HPDE6-E6E7 (cell line): ENCODE measurements at regions not wholly inside any gene's neighbourhood (a gene's known extent, or its start where the extent isn't known, plus 50 kb on each side); places are given as distances from the start of the nearest gene placed in this dataset.
"Not testable (repeated sequence)": the region's sequence is repeated elsewhere in the genome, so short reads cannot be mapped to it uniquely, and the experiment has no call there.

Source experiments
- DNase-seq: peaks from one replicate; pipeline ENCODE4 v3.0.0; 2011; ENCODE audit warnings: missing footprints; ENCODE audit errors: extremely low spot score

DNA sequence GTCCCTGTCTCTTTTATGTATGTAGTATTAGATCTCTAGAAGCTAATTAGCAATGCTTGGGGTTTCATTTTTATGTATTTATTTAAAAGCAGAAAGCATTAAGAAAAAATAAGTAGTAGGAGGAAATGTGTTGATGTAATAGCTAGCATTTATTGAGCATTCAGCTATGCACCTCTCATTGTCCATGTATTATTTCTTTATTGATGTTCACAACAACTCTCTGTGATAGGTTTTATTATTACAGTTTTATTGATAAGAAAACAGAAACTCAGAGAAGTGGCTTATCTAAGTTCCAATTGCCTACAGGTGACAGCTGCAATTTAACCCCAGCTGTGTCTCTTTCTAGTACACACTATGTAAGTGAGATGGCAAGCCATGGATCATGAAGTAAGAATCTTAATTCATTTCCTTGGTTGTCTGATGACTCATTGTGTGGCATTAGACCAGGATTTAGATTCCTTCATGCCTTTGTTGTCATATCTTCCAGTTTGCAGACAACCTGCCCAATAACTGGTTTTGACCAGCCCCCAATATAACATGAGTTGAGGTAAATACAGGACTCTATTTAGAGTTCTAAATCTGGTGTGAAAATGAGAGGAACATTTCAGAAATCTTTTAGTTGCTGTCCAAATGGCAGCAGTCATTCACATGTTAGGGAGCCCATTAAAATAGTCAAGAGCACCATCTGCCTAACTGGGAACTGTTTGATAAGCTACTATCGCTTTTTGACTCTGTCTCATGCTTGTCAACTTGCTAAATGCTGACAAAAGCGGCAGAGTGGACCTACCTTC, 170.8 kb upstream of the PHACTR1 start:
- DNase-seq = peak; percentile 59

DNA sequence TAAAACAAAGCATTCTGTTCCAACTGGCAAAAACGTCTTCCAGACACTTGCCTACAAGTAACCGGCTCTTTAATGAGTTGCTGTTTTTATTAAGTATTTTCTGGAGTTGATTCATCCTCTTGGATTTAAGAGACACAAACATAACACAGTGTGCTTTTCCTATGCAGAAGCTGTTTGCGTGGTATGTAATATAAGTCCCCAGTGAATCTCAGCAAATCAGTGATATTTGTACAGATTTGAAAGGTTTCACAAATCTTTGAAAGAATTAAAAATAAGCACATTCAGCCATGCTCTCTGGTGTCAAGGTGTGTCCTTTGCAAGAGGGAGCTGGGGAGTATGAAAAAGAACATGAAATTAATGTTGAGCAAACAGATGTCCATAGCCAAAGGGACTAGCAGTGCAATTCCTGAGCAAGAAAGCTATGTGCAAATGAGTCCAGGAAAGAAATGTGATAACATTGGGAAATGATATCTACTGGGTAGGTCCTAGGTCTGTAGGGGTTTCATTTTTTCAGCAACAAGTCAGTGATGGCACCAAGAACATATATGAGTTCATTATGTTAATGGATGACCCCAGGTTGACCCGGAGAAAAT, 170.1 kb upstream of the PHACTR1 start:
- no peak for DNase-seq

DNA sequence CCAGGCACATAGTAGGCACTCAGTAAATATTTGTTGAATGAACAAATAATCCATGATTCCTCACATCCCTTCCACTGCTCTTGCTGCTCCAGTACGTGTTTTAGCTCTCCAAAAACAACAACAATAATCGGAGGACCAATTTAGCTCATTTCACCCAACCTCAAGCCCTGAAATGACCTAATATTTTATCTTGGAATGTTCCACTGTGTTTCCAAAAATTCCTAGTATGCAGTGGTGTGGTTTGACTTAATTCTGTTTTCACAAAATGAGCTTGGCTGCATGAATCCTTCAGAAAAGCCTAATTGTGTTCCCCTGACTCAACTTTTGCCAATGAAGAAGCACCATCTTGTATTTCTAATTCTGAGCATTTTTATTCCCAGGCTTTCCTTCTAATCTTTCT, 168.0 kb upstream of the PHACTR1 start:
- no peak for DNase-seq

DNA sequence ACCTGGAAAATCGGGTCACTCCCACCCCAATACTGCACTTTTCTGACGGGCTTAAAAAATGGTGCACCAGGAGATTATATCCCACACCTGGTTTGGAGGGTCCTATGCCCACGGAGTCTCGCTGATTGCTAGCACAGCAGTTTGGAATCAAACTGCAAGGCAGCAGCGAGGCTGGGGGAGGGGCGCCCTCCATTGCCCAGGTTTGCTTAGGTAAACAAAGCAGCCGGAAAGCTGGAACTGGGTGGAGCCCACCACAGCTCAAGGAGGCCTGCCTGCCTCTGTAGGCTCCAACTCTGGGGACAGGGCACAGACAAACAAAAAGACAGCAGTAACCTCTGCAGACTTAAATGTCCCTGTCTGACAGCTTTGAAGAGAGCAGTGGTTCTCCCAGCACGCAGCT, 167.1 kb upstream of the PHACTR1 start:
- not testable (repeated sequence) for DNase-seq

DNA sequence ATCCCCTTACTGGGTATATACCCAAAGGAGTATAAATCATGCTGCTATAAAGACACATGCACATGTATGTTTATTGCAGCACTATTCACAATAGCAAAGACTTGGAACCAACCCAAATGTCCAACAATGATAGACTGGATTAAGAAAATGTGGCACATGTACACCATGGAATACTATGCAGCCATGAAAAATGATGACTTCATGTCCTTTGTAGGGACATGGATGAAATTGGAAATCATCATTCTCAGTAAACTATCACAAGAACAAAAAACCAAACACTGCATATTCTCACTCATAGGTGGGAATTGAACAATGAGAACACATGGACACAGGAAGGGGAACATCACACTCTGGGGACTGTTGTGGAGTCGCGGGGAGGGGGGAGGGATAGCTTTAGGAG, 161.7 kb upstream of the PHACTR1 start:
- not testable (repeated sequence) for DNase-seq

DNA sequence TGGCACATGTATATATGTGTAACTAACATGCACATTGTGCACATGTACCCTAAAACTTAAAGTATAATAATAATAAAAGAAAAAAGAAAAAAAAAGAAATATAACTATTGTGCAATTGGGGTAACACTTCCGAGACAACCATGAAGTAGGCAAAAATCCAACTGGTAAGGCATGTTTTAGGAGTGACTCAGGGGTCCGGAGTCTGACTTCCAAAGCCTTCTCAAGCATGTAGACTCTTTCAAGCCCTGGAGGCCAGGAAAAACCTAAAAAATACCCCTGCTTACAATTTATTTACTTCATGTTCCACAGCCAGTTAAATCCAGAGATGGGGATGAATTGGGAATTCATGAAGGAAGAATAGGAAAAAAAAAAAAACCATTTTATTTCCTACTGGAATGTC, 161.3 kb upstream of the PHACTR1 start:
- no peak for DNase-seq

DNA sequence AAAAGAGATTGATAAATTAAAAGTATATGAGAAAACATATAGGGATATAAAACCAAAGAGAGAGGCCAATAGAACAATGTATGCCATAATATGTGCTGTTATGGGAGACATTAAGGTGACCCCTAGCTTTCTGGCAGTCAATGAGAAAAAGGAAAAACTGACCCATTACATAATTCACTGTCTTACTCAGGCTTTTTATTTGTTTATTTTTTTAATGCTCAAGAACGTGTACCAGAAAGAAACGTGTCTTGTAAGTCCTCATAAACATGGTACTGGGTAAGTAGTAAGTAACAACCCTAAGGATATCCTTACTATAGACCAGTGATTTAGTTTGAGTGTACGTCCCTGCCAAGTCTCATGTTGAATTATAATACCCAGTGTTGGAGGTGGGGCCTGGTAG, 160.8 kb upstream of the PHACTR1 start:
- DNase-seq = no peak

DNA sequence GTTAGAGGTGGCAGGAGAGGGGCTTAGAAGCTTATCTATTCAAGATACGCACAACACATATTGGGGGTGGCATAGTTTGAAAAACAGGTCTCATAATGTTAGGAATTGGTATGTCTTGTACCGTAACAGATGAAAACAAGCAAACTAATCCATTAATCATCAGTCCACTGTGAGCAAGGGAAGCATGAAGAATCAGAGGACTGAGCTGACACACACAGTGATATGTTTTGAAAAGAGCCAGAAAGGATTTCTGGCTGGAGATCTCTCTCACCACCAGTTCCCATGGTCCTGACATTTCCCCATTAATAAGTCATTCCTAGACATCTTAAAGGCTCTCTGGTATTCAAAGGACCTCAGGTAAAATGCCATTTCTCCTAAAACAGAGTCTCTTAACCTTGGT, 158.8 kb upstream of the PHACTR1 start:
- no peak for DNase-seq

DNA sequence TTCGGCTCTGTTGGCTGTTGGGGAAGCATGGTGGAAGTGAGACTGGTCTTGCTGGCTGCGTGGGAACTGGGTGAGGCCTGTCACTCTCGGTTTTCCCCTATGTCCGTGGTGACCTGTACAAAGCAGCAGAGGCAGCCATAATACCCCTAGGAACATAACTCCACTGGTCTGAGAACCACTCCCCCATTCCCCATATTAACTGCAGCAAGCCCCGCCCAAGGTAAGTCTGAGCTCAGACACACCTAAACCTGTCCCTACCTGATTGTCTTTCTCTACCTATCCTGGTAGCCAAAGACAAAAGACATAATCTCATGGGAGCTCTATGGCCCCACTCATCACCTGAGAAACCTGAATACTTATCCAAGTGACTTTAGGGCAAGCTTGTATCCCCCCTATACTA, 156.3 kb upstream of the PHACTR1 start:
- no peak for DNase-seq

DNA sequence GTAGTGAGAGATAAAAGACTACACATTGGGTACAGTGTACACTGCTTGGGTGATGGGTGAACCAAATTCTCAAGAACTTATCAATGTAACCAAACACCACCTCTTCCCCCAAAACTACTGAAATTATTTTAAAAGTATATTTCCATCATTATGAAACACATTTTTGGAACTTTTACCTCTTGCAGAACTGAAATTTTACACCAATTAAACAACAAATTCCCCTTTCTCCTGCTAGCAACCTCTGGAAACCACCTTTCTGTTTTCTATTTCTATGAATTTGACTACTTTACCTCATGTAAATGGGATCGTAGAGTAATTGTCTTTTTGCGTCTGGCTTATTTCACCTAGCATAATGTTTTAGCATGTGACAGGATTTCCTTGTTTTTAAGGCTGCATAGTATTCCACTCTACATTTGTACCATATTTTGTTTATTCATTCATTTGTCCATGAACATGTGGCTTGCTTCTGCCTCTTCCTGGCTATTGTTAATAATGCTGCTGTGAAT, 149.9 kb upstream of the PHACTR1 start:
- DNase-seq = no peak

DNA sequence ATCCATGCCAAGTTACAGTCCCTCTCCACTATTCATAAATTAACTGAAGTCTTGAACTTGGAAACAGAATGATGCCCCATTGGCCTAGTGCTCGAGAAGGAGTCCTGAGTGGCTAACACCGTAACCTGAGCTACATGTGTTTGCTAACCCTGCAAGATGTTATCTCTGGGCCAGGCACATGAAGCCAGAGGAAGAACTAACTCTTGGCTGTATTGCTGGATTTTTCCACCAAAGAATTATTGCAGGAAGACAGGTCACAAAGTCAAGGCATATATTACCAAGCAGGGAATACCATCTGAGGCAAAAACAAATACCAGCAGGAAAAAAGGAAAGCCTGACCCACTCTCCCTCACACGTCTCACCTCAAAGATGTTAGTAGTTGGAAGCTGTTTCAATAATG, 148.9 kb upstream of the PHACTR1 start:
- no peak for DNase-seq

DNA sequence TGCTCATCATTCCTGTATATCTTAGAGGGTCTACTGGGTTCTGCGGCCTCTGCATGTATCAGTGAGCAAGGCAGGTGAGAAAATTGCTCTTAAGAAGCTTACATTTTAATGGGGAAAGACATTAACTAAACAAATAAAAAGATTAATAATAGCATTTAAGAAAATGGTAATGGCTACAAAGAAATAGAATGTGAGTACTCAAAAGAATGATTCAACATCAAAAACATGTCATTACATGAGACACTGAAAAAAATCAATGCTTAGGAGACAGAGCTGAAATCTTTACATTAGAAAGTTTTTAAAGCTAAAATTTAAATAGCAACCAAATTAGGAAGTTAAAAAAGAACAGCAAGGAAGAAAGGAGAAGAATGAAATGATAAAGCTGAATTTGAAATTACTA, 146.9 kb upstream of the PHACTR1 start:
- DNase-seq = no peak

DNA sequence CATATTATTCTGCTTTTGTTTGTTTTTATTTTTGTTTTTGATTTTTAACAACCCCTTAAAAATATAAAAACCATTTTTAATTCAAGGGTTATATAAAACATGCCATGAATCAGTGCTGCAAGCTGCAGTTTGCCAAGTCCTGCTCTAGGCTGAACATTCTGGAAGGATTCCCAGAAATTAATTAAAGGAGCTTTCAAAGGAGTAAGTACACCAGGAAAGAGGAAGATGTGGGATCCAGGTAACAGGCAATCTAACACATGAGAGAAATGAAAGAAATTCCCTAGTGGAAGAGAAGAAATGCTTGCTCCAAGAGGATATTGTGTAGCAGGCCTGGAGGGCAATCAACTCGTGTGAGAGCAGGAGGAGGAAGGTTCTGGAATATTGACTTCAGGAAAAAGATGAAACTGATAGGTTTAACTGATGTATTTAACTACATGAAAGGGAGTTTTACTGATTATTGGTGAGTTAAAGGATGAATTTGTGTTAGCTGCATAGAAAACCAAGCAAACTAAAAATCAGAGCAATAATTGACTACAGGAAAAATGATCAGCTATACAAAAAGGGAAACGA, 146.0 kb upstream of the PHACTR1 start:
- DNase-seq = no peak

DNA sequence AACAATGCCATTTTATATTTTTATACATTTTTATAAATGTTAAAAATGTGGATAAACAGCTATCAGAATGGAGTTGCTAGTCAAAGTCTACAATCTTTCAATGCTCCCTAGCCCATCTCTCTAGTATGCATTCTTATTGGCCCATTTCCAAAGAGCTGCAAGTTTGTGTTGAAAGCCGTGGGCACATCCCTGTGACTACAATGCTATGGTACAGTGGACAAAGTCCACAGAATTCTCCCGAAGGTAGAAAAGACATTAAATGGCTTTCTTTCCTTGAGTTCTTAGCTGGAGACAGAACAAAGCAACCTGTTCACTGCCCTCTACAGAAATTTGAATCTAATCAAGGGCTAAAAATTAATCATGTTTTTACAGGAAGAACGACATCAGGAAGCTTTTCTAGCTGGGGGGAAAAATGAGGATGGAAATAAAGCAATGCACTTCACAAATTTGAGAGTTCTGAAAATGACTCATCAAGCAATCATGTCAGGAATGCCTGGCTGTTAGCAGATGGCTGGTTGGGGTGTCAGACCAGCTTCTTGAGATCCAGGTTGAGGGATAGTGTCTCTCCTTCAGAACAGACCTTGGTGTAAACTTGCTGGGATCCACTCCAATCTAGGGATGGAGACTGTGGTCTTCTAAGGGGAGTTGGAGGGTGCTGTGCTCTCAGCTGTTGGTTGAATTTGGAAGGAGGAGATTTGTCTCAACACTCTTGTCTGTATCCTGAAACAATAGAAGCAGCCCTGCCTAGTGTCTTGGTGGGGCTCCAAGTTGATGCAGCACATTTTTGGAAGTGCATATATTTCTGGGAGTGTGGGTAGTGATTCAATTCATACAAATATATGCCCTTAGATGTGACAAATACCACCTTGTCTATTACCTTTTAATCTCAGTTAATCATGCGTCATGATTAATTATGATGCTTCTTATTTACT, 143.4 kb upstream of the PHACTR1 start:
- no peak for DNase-seq

DNA sequence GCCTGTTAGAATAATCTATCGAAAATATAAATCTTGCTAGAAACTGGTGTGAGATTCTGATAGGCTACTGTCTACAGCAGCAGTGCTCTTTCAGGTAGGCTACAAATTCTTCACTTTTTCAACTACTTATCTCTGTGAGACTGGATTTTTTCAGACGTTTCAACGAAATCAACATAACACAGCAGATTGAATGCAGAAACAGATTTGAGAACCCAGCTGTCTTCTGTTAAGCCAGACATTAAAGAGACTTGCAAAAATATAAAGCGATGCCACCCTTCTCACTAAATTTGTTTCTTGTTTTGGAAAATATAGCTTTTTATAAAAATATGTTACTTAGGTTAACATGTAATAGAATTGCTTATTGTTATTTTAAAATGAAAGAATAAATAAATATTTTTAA, 140.6 kb upstream of the PHACTR1 start:
- DNase-seq = no peak

DNA sequence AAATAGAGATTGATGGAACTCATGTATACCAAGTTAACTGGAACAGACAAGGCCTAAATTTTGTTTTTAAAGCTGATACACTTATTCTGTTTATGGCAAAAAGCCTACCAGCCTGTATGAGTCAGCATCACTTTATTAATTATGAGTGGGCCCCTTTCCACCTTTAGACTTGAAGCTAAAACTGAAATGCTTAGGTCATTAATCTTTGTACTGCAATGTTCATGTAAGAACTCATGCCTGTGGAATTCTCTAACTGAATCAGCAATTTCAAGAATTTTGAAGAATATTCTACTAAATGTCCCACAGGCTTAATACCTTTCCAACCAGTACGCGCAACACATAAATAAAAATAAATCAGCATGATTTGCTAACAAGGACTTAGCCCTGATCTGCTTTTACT, 140.2 kb upstream of the PHACTR1 start:
- no peak for DNase-seq

DNA sequence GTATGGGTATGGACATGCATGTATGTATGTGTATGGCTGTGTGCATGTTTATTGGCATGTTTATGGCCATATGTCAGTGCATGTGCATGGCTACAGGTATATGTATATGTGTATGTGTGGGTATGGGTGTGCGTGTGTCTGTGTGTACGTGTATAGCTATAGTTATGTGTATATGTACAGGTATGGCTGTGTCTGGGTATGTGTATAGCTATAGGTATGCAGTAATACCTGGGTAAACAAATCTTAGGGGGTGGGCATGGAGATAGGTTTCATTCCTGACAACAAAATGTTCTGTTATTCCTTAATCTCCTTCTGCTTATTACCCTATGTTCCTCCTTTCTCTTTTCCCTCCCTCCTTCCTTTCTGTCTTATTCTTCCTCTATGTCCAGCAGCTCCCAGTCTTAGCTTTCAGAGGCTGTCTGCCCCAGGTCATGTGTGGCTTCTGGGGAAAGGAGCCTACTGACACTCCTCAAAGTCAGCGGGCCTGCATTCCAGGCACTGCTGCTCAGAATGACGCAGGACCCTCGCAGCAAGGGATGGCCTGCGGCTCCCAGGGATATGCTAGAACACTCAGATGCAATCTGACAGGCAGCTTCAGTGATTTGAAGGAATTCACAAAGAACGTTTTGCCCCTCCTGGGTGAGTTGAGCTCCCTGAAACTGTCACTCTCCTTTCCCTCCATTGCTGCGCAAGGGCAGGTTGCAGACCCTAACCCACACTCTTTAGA, 139.3 kb upstream of the PHACTR1 start:
- DNase-seq = peak; percentile 28

DNA sequence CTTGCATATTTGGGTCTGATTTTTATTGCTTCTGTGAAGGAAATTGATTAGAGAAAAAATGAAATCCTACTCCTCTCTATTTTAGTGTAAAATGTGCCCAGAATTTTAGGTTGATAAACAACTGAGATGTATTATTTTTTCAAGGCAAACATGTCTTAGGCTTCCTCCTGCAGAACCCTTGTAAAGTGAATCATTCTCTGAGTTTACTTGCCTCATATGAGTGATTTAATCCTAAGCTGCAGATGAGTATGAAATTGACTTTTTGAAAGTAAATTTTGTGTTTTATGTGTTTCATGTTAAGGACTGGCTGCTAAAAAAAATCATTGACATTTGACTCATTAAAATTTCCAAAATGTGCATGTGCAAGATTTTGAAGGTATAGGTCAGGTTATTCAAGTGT, 138.5 kb upstream of the PHACTR1 start:
- no peak for DNase-seq

DNA sequence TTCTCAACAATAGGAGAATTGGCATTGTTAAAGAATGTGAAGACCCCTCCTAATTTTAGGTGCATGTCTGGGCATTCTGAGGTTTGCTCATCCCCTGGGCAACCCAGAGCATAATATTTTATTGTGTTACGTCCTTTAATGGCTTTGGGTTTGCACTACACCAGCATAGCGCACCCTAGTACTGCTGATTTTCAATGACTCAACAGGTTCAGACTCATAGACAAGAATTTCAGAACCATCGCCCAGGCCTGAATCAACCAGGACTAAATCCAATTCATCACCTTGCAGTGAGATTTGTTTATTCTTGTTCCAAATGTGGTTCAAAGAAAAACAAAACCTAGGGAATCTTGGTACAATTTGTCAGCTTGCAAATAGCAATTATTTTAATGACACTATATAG, 137.8 kb upstream of the PHACTR1 start:
- peak; percentile 59 for DNase-seq

DNA sequence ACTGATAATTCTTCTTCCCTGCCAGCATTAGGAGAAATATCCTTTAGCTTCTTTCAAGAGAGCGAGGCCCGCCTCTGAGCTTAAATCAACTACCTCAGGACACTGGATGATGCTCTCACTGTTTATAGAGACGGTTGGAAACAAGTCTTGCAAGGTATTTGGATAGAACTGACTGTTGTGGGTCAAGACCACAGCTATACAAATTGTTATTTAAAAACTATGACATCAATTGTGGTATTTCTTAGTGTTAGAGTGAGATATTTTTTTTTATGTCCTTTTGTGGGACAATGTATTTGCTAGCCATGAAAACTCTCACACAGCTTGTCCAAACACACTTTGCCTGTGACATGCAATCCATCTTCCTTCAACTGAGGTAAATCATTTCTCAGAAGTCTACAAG, 136.3 kb upstream of the PHACTR1 start:
- no peak for DNase-seq

DNA sequence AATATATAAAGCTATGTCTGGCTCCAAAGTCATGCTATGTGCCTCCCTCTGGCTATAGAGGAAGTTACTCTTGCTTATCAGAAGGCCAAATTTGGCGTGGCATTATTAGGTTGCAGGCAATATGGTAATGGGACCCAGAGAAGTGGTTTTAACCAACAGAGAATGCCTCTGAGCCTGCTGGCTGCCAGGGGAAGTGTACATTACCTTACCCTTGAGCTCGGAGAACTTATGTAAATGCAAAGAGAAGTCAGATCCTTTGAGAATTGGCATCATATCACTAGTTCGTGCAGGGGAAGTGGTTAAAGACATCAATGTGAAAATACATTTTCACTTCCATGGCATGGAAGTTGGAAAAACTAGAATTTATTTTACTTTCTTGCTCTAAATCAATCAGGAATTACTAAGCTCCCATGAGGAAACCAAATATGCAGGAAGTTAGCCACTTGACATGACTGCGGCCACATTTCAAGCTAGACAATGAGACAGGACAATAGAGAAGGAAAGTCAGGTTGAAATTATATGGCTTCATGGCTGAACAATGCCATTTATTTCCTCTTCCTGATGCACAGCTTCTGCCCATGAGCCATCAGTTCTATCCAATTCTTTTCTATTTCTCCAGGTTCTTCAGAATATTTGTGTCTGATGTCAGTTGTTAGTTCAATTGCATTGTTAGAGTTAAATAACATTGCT, 134.0 kb upstream of the PHACTR1 start:
- no peak for DNase-seq
